GM23338 (cell line): ENCODE measurements at regions not wholly inside any gene's neighbourhood (a gene's known extent, or its start where the extent isn't known, plus 50 kb on each side); places are given as distances from the start of the nearest gene placed in this dataset.

Source experiments
- ATAC-seq: fragments of 200-7000 bp; cut with Tn5 transposase; 3 replicates; pipeline ENCODE4 v1.9.1; 2020
- DNase-seq: peaks from one replicate; pipeline ENCODE4 v3.0.0-alpha.2; 2015; ENCODE audit warnings: low spot score
- H2AFZ ChIP-seq: fragments of 200-600 bp; sonication (generic); 2 replicates; pipeline ENCODE4 v1.8.0; 2016; ENCODE audit warnings: antibody characterized with exemption, mild to moderate bottlenecking, moderate library complexity
- H3F3A ChIP-seq: fragments of 200-600 bp; sonication (generic); replicated peaks from 2 replicates; pipeline ENCODE4 v1.8.0; 2017; ENCODE audit warnings: antibody characterized with exemption, mixed run types, low read depth
- H3K27ac ChIP-seq: fragments of 200-600 bp; sonication (generic); 2 replicates; pipeline ENCODE4 v1.6.1; 2016; ENCODE audit warnings: low read depth
- H3K27me3 ChIP-seq: fragments of 200-600 bp; sonication (generic); 2 replicates; pipeline ENCODE4 v1.8.0; 2016; ENCODE audit warnings: mild to moderate bottlenecking, mixed run types, moderate library complexity; ENCODE audit not compliant: insufficient read depth
- H3K36me3 ChIP-seq: fragments of 200-600 bp; sonication (generic); 2 replicates; pipeline ENCODE4 v1.8.0; 2016; ENCODE audit warnings: mild to moderate bottlenecking; ENCODE audit not compliant: insufficient read depth
- H3K4me1 ChIP-seq: fragments of 200-600 bp; sonication (generic); 2 replicates; pipeline ENCODE4 v1.8.0; 2016; ENCODE audit warnings: mild to moderate bottlenecking, moderate library complexity; ENCODE audit not compliant: insufficient read depth
- H3K4me2 ChIP-seq: fragments of 200-600 bp; sonication (generic); 2 replicates; pipeline ENCODE4 v1.7.1; 2017; ENCODE audit warnings: mixed run types
- H3K4me3 ChIP-seq: fragments of 200-600 bp; sonication (generic); 2 replicates; pipeline ENCODE4 v1.6.1; 2016; ENCODE audit warnings: mixed run types
- H3K79me2 ChIP-seq: fragments of 200-600 bp; sonication (generic); replicated peaks from 2 replicates; pipeline ENCODE4 v1.8.0; 2017; ENCODE audit warnings: mild to moderate bottlenecking; ENCODE audit not compliant: insufficient read depth
- H3K9me2 ChIP-seq: fragments of 200-600 bp; sonication (generic); 2 replicates; pipeline ENCODE4 v1.8.0; 2017; ENCODE audit not compliant: insufficient read depth
- H4K20me1 ChIP-seq: fragments of 200-600 bp; sonication (generic); replicated peaks from 2 replicates; pipeline ENCODE4 v1.8.0; 2017; ENCODE audit warnings: mild to moderate bottlenecking; ENCODE audit not compliant: insufficient read depth
- H3K27ac Mint-ChIP-seq: 2 replicates; pipeline ENCODE4 v1.8.0; 2020; ENCODE audit warnings: inconsistent platforms, mild to moderate bottlenecking, moderate library complexity, mixed read lengths
- H3K27me3 Mint-ChIP-seq: 3 replicates; pipeline ENCODE4 v1.8.0; 2022; ENCODE audit warnings: low read depth, mild to moderate bottlenecking, moderate library complexity, mixed read lengths, inconsistent platforms; ENCODE audit not compliant: insufficient read depth, poor library complexity
- H3K36me3 Mint-ChIP-seq: 3 replicates; pipeline ENCODE4 v1.8.0; 2021; ENCODE audit warnings: low read depth, mild to moderate bottlenecking, inconsistent platforms, moderate library complexity, mixed read lengths
- H3K4me1 Mint-ChIP-seq: 3 replicates; pipeline ENCODE4 v1.8.0; 2020; ENCODE audit warnings: mild to moderate bottlenecking, inconsistent platforms, mixed read lengths
- H3K4me3 Mint-ChIP-seq: 3 replicates; pipeline ENCODE4 v1.8.0; 2021; ENCODE audit warnings: moderate library complexity, mild to moderate bottlenecking, inconsistent platforms, mixed read lengths
- H3K9me3 Mint-ChIP-seq: 3 replicates; pipeline ENCODE4 v1.8.0; 2020; ENCODE audit warnings: moderate library complexity, mild to moderate bottlenecking, inconsistent platforms, mixed read lengths
- CREB1 ChIP-seq: fragments of 250-450 bp; sonication (Bioruptor Pico); IDR thresholded peaks from 2 replicates; pipeline ENCODE4 v1.5.0; 2020; ENCODE audit warnings: low read depth, mild to moderate bottlenecking, moderate library complexity
- EZH2 ChIP-seq: fragments of 200-600 bp; sonication (generic); IDR thresholded peaks from one replicate; pipeline ENCODE4 v1.8.0; 2017; ENCODE audit warnings: antibody characterized with exemption, mild to moderate bottlenecking, low read depth; ENCODE audit not compliant: unreplicated experiment
- EZH2phosphoT487 ChIP-seq: fragments of 200-600 bp; sonication (generic); IDR thresholded peaks from one replicate; pipeline ENCODE4 v1.8.1; 2018; ENCODE audit warnings: antibody characterized with exemption; ENCODE audit not compliant: unreplicated experiment
- JUNB ChIP-seq: IDR thresholded peaks from one replicate; pipeline ENCODE4 v1.6.1; 2016; ENCODE audit warnings: antibody characterized with exemption; ENCODE audit not compliant: unreplicated experiment
- NANOG ChIP-seq: IDR thresholded peaks from 2 replicates; pipeline ENCODE4 v1.6.1; 2016; ENCODE audit warnings: antibody characterized with exemption, borderline replicate concordance
- POLR2AphosphoS5 ChIP-seq: IDR thresholded peaks from 2 replicates; pipeline ENCODE4 v1.6.1; 2016; ENCODE audit warnings: antibody characterized with exemption, low read depth
- STAT1 ChIP-seq: IDR thresholded peaks from one replicate; pipeline ENCODE4 v1.6.1; 2016; ENCODE audit warnings: antibody characterized with exemption; ENCODE audit not compliant: unreplicated experiment
- ZNF114 ChIP-seq: fragments of 250-450 bp; sonication (Bioruptor Pico); IDR thresholded peaks from 2 replicates; pipeline ENCODE4 v1.5.0; 2020; ENCODE audit warnings: mild to moderate bottlenecking, moderate library complexity
- ZNF331 ChIP-seq: fragments of 250-450 bp; sonication (Bioruptor Pico); IDR thresholded peaks from 2 replicates; pipeline ENCODE4 v1.5.0; 2020; ENCODE audit warnings: low read depth, mild to moderate bottlenecking, moderate library complexity
- TF ChIP-seq, protein P1 (sequence below): fragments of 250-450 bp; sonication (Bioruptor Pico); IDR thresholded peaks from 2 replicates; pipeline ENCODE4 v1.5.0; 2020; ENCODE audit warnings: mild to moderate bottlenecking, moderate library complexity
- TF ChIP-seq, protein P2 (sequence below): IDR thresholded peaks from 2 replicates; pipeline ENCODE4 v1.6.1; 2016; ENCODE audit warnings: antibody characterized with exemption
- TF ChIP-seq, protein P3 (sequence below): IDR thresholded peaks from one replicate; pipeline ENCODE4 v1.6.1; 2018; ENCODE audit warnings: antibody characterized with exemption; ENCODE audit not compliant: unreplicated experiment

DNA sequence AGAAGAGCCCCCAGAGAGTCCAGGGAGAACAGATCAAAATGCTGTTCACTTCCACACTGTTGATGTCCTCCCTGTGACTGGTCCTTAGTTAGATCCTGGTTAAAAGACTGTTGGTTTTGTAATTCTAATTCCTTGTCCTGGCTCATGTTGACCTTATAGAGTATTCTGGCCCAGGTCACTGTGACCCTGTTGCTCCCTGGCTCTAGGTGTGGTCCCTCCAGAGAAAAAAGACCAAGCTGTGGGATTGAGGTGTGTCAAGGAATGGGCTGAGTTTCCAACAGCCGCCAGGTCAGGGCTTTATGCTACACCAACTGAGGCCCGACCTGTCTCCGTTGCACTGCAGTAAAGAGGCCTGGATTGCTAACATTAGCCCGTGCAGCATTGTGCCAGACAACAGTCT is 241.0 kb upstream of the MSX2 start:
- Histone ChIP-seq H3K36me3 (no peaks in the 10 kb centered on the region), H3K27ac (no peak overlapping the region), H3K9me2 (peaks cover 9% of the 10 kb centered on the region; the same call in 1 of the 2 replicates), H3K4me3 (no peak overlapping the region), H3K79me2 (no peaks in the 10 kb centered on the region), H3K4me2 (no peak overlapping the region), H3K27me3 (no peaks in the 10 kb centered on the region), H3K4me1 (no peaks in the 10 kb centered on the region), H3F3A (no peaks in the 10 kb centered on the region), H4K20me1 (no peaks in the 10 kb centered on the region), H2AFZ (no peak overlapping the region)
- Mint-ChIP-seq H3K4me3 (no peak overlapping the region), H3K4me1 (no peaks in the 10 kb centered on the region), H3K27me3 (peaks cover 2% of the 10 kb centered on the region), H3K9me3 (peaks cover 19% of the 10 kb centered on the region), H3K36me3 (peaks cover 4% of the 10 kb centered on the region; the same call in 1 of the 3 replicates), H3K27ac (no peak overlapping the region)
- no peak for ATAC-seq
- TF ChIP-seq ZNF114 (CRISPR knock-in tag) (no peak), ZNF331 (CRISPR knock-in tag) (no peak)
- no peak for DNase-seq

DNA sequence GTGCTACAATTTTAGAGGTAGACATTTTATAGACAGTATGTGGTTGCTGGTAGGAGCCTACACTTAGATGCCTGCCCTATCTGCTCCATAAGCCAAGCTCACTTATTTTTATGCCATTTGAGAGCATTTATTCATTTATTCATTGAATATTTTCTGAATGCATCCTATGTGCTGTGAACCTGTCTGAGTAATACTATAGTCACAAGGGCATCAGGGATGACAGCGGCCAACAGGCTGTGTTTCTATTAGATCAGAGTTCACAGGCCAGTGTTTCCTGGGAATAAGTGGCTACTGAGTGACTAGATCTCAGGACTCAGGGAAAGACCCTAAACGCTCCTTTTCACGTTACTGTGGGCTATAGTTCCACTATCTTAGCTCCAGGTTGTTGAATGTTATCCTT is 235.2 kb upstream of the MSX2 start:
- Histone ChIP-seq H3K36me3 (no peaks in the 10 kb centered on the region), H2AFZ (no peak overlapping the region), H3K4me3 (no peak overlapping the region), H3F3A (no peaks in the 10 kb centered on the region), H3K27ac (no peak overlapping the region), H3K4me2 (no peak overlapping the region), H3K4me1 (no peaks in the 10 kb centered on the region), H3K27me3 (no peaks in the 10 kb centered on the region), H3K9me2 (peaks cover 4% of the 10 kb centered on the region; the same call in 1 of the 2 replicates), H3K79me2 (no peaks in the 10 kb centered on the region), H4K20me1 (no peaks in the 10 kb centered on the region)
- H3K9me3 Mint-ChIP-seq = peaks cover 3% of the 10 kb centered on the region
- ATAC-seq = no peak
- no peaks in the 10 kb centered on the region for H3K36me3 Mint-ChIP-seq
- H3K4me3 Mint-ChIP-seq = no peak overlapping the region
- H3K27ac Mint-ChIP-seq = no peak overlapping the region
- H3K4me1 Mint-ChIP-seq = no peaks in the 10 kb centered on the region
- no peak for DNase-seq
- H3K27me3 Mint-ChIP-seq = peaks cover 3% of the 10 kb centered on the region
- TF ChIP-seq EZH2 (no peak), CREB1 (CRISPR knock-in tag) (no peak), ZNF114 (CRISPR knock-in tag) (no peak), JUNB (no peak), NANOG (no peak), STAT1 (no peak), POLR2AphosphoS5 (no peak), EZH2phosphoT487 (no peak), ZNF331 (CRISPR knock-in tag) (no peak)
- TF ChIP-seq, protein P1, sequence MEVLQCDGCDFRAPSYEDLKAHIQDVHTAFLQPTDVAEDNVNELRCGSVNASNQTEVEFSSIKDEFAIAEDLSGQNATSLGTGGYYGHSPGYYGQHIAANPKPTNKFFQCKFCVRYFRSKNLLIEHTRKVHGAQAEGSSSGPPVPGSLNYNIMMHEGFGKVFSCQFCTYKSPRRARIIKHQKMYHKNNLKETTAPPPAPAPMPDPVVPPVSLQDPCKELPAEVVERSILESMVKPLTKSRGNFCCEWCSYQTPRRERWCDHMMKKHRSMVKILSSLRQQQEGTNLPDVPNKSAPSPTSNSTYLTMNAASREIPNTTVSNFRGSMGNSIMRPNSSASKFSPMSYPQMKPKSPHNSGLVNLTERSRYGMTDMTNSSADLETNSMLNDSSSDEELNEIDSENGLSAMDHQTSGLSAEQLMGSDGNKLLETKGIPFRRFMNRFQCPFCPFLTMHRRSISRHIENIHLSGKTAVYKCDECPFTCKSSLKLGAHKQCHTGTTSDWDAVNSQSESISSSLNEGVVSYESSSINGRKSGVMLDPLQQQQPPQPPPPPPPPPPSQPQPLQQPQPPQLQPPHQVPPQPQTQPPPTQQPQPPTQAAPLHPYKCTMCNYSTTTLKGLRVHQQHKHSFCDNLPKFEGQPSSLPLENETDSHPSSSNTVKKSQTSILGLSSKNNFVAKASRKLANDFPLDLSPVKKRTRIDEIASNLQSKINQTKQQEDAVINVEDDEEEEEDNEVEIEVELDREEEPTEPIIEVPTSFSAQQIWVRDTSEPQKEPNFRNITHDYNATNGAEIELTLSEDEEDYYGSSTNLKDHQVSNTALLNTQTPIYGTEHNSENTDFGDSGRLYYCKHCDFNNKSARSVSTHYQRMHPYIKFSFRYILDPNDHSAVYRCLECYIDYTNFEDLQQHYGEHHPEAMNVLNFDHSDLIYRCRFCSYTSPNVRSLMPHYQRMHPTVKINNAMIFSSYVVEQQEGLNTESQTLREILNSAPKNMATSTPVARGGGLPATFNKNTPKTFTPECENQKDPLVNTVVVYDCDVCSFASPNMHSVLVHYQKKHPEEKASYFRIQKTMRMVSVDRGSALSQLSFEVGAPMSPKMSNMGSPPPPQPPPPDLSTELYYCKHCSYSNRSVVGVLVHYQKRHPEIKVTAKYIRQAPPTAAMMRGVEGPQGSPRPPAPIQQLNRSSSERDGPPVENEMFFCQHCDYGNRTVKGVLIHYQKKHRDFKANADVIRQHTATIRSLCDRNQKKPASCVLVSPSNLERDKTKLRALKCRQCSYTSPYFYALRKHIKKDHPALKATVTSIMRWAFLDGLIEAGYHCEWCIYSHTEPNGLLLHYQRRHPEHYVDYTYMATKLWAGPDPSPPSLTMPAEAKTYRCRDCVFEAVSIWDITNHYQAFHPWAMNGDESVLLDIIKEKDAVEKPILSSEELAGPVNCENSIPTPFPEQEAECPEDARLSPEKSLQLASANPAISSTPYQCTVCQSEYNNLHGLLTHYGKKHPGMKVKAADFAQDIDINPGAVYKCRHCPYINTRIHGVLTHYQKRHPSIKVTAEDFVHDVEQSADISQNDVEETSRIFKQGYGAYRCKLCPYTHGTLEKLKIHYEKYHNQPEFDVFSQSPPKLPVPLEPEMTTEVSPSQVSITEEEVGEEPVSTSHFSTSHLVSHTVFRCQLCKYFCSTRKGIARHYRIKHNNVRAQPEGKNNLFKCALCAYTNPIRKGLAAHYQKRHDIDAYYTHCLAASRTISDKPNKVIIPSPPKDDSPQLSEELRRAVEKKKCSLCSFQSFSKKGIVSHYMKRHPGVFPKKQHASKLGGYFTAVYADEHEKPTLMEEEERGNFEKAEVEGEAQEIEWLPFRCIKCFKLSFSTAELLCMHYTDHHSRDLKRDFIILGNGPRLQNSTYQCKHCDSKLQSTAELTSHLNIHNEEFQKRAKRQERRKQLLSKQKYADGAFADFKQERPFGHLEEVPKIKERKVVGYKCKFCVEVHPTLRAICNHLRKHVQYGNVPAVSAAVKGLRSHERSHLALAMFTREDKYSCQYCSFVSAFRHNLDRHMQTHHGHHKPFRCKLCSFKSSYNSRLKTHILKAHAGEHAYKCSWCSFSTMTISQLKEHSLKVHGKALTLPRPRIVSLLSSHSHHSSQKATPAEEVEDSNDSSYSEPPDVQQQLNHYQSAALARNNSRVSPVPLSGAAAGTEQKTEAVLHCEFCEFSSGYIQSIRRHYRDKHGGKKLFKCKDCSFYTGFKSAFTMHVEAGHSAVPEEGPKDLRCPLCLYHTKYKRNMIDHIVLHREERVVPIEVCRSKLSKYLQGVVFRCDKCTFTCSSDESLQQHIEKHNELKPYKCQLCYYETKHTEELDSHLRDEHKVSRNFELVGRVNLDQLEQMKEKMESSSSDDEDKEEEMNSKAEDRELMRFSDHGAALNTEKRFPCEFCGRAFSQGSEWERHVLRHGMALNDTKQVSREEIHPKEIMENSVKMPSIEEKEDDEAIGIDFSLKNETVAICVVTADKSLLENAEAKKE (CRISPR knock-in tag) = no peak
- TF ChIP-seq, protein P2, sequence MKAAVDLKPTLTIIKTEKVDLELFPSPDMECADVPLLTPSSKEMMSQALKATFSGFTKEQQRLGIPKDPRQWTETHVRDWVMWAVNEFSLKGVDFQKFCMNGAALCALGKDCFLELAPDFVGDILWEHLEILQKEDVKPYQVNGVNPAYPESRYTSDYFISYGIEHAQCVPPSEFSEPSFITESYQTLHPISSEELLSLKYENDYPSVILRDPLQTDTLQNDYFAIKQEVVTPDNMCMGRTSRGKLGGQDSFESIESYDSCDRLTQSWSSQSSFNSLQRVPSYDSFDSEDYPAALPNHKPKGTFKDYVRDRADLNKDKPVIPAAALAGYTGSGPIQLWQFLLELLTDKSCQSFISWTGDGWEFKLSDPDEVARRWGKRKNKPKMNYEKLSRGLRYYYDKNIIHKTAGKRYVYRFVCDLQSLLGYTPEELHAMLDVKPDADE = no peak
- TF ChIP-seq, protein P3, sequence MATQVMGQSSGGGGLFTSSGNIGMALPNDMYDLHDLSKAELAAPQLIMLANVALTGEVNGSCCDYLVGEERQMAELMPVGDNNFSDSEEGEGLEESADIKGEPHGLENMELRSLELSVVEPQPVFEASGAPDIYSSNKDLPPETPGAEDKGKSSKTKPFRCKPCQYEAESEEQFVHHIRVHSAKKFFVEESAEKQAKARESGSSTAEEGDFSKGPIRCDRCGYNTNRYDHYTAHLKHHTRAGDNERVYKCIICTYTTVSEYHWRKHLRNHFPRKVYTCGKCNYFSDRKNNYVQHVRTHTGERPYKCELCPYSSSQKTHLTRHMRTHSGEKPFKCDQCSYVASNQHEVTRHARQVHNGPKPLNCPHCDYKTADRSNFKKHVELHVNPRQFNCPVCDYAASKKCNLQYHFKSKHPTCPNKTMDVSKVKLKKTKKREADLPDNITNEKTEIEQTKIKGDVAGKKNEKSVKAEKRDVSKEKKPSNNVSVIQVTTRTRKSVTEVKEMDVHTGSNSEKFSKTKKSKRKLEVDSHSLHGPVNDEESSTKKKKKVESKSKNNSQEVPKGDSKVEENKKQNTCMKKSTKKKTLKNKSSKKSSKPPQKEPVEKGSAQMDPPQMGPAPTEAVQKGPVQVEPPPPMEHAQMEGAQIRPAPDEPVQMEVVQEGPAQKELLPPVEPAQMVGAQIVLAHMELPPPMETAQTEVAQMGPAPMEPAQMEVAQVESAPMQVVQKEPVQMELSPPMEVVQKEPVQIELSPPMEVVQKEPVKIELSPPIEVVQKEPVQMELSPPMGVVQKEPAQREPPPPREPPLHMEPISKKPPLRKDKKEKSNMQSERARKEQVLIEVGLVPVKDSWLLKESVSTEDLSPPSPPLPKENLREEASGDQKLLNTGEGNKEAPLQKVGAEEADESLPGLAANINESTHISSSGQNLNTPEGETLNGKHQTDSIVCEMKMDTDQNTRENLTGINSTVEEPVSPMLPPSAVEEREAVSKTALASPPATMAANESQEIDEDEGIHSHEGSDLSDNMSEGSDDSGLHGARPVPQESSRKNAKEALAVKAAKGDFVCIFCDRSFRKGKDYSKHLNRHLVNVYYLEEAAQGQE = no peak
